HG03175 (cell line): ENCODE measurements at regions not wholly inside any gene's neighbourhood (a gene's known extent, or its start where the extent isn't known, plus 50 kb on each side); places are given as distances from the start of the nearest gene placed in this dataset.

ENCODE experiments used
- ATAC-seq: cut with Tn5 transposase; IDR thresholded peaks from one replicate; pipeline ENCODE4 v1.9.1; 2021; ENCODE audit warnings: mild to moderate bottlenecking, moderate library complexity; ENCODE audit not compliant: unreplicated experiment

GRCh38 chr9:107660976-107661375 is 171.4 kb upstream of the KLF4 start:
- no peak for ATAC-seq

DNA sequence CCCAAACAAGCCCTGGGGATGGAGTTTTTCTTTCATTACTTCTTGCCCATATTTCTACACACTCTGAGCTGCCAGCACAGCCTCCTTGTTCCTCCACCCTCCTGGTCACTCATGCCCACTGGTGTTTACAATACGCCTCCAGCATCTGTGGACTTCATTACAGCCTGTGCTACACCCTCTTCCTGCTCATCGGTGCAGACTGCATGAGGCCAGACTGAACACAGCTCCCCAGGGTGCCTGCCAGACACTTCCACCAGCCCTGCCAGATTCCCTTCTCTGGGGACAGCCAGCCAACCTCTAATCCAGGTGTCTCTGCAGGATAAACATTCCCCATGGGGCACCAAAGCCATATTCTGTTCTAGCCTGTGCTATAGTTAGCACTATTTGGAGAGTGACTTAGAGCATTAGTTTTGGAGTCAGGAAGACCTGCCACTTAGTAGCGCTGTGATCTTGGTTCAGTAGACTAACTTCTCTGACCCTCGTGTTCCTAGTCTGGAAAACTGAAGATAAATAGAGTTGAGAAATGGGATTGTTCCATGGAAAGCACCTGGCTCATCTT is 163.8 kb upstream of the KLF4 start:
- no peak for ATAC-seq

GRCh38 chr9:107650995-107651394 is 161.4 kb upstream of the KLF4 start:
- ATAC-seq, result no peak

DNA sequence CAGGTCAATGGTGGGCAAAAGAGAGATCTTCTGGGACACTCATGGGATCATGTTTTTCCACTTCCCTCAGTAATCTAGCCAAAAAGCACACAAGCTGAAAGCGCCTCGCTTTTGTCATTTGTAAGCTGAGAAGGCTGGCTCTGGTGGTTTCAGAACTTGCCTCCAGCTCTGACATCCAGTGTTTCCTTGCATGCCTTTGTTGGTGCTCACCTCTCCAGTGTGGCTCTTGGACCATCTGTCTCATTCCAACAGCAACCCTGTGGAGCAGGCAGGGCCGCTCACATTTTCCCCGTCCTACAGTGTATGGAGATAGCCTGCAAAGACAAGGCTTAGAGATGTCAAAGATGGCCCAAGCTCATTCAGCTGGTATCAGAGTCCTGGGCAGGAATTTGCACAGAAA is 160.8 kb upstream of the KLF4 start:
- ATAC-seq, result no peak

GRCh38 chr9:107648153-107648715 is 158.7 kb upstream of the KLF4 start:
- no peak for ATAC-seq

- no peak for ATAC-seq
Observed at GRCh38 chr9:107647611-107648010, 158.0 kb upstream of the KLF4 start.

DNA sequence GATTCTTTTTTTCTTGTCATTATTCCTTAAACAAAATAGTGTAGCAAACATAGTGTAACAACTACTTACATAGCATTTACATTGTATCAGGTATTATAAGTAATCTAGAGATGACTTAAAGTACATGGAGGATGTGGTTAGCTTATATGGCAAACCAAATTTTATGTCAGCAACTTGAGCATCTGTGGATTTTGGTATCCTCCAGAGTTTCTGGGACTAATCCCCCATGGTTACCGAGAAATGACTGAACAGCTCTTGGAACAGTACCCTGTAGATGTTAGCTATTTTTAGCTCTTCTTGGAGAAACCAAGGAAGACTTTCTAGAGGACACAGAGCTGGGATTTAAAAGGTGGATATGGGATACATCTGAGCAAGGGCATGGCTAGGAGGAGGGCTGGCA is 157.6 kb upstream of the KLF4 start:
- ATAC-seq, result no peak

DNA sequence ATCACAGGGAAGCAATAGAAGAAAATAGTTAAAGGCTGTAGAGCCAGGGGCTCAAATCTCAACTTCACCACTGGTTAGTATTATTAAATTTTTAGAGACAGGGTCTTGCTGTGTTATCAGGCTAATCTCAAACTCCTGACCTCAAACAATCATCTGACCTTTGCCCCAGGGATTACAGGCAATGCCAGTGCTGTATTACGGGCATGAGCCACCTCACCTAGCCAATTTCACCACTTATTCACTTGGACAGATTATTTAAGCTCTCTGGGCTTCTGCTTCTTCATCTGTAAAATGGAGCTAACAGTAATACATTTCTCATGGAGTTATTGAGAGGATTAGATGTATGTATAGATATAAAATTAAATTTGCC is 155.9 kb upstream of the KLF4 start:
- ATAC-seq, result no peak

- ATAC-seq, result no peak
Observed at GRCh38 chr9:107644733-107645463, 155.3 kb upstream of the KLF4 start.

- ATAC-seq, result no peak
Observed at GRCh38 chr9:107639426-107639825, 149.9 kb upstream of the KLF4 start.

DNA sequence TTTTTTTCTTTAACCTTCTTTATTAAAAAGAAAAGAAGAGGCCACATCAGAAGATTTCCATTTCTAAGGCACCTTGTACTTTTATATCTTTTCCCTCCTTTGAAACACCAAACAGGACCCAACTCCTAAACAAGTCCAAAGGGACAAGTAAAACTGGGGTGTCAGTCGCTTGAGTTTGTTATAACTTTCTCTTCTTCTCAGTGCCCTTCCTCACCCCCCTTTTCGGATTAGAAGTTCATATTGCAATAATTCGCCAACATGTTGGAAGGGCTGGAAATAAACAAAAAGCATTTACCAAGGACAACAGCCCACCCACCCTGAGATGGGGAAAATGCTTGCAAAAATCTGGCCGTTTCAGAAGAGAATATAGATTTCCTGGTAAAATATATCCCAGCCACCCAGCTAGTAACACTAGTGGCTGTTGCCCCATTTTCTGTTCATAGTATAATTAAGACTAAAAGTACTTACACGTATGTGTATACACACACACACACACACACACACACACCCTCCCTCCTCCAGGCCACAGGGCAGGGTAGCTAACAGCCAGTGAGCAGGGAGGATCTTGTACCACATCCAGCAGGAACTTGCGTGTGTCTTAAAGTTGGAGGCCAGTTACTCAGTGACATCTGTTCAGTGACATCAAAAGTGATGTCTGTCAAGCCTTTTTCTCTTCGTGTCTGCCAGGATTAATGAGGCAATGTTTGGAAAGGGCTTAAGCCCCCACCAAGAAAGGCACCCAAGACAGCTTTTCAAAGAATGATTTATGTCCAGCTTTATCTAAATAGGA is 149.1 kb upstream of the KLF4 start:
- no peak for ATAC-seq

DNA sequence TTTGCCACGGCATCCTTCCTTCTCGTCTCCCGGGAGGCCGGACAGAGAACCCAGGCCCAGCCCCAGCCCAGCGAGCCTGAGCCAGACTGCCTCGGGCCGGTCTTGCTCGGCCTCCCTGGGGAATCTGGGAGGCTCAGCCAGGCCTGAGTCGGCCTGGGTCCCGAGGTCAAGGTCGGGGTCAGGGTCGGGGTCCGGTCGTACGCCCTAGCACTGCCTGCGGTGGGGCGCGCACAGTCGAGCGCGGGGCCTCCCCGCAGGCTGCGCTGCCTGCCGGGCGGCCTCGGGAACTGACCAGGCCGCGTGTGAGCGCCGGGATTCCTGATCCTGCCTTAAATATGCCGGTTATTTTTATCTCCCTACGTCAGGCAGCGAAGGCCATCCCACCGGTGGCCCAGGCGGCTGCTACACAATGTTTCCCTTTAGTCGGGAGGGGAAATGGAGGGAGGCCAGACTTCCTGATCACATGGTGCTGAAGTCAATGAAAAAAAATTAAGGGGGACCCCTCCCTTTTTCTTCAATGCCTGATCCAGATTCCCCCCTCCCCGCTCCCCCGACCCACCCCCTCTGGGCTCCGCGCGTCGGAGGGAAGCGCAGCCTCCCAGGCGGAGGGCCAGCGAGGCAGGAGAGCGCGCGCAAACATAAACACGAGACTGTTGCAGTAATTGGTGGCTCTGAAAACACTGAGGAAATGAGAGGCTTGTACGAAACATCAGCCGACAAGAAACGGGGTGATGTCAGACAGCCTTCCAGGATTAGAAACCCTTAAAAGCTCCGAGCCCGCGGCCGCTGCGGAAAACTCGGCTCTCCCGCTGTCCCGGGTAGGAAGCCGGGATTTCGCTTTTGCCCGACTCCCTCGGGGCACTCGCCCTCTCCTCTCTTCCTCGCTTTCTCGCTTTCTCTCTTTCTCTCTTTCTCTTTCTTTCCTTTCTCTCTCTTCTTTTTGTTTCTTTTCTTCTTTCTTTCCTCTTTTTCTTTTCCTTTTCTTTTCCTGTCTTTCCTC is 148.2 kb upstream of the KLF4 start:
- ATAC-seq, result no peak

DNA sequence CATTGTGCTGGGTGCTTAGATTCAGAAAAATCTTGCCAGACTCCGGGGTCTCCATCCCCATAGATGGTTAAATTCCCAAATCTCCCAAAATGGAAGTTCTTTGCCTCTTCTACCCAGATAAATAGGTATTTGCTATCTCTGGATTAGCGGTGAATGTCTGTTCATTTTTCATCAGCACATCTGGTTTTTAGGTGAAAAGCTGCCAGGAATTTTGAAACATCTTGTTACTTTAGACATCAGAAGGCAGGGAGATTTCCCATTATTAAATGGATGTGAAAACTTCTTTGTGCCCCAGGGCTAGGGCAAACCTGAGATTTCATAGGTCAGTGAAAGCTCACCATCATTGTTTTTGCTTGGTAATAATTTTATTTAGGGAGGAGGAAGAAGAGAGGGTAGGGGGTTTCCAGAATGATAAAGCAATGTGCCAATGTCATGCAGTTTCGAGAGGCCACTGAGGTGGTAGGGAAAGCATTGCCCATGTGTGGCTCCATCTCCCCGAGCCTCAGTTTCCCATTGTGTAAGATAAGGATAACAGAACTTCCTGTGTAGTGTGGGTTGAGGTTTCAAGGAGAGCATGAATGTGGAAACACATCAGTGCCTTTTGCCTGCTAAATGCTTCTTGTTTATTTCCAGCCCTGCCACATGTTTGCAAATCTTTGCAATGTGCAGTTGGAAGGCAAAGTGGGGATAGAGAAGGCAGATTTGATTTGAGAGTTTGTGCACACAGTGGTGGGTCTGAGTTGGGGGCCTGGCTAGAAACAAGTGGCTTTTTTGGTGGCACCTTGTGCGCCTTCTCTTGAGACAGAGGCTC is 147.2 kb upstream of the KLF4 start:
- ATAC-seq, result no peak

GRCh38 chr9:107635803-107636174 is 146.2 kb upstream of the KLF4 start:
- ATAC-seq, result no peak

DNA sequence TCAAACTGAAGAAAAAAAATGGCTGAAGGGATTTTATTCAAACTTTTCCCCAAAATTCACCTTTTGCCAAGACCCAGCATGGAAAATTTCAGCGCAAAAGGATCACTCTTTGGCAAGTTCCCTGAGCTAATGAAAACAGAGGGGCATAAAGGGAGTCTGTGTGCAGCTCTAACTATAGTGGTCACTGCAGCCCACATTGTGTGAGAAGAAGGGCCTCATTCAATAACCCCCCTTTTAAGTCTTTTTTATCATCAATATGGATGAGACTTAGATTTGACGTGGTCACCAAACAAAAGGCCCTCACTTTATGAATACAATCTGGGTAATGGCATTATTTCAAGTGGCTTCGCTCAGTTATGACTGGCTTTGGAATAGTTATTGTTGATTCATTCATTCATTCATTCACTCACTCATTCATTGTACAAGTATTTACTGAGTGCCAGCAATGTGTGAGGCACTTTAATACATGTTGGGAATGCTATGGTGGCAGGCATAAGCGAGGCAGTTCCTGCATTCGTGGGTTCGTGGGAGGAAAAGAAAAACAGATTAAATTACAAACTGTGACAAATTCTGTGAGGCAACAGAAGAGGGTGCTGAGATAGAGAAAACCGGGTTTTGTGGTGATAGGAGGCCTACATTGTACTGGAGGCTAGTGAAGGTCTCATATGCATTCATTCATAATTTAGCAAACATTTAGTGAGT is 145.7 kb upstream of the KLF4 start:
- no peak for ATAC-seq

DNA sequence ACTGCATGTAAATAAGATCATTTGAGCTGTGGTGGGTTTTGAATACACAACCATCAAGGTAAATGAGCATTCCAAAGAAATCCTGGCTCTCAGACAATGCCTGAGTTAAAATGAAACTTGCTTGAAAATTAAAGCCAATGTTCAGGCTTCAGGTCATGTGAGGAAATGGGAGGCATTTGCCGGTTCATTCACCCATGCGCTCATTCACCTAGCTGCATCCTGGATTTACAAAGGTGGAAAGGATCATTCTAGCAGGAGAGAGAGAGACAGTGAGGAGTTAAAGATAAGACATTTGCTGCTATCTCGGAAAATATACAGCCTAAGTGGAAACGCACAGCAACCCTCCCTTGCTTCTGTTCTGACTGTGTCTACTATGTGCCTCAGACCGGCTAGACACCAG is 143.8 kb upstream of the KLF4 start:
- no peak for ATAC-seq

DNA sequence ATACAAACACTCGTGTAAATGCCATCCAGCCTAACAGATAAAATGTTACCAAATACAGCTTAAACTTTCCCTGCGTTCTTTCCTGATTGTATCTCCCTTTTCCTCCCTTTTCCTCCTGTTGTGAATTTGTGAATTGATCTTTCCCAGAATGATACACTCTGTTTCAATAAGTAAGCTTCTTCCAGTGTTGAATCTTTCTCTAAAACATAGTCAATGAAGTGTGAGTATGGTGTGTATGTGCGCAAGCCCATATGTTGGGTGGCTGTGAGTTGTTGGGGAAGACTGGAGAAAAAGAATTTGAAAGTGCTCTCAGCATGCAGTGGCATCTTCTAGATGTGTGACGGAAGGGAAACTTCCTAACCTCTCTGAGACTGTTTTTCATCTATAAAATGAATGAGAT is 143.1 kb upstream of the KLF4 start:
- ATAC-seq, result no peak

DNA sequence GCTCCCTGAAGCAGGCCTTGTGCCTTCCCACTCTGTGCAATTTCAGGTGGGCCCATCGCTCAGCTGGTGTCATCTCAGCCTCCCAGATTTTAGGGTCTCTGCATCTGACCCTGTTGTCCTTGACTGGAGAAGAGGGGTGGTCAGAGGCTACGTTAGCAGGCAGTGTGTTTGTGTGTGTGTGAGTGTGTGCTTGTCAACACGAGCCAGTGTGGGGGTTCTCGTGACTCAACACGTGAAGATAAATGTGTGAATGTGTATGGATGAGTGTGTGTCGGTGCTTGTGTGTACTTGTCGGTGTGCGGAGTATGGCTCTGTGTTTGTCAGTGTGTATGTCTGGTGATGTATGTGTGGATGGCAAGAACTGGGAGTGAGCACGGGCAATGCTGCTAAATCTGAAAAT is 142.6 kb upstream of the KLF4 start:
- no peak for ATAC-seq

DNA sequence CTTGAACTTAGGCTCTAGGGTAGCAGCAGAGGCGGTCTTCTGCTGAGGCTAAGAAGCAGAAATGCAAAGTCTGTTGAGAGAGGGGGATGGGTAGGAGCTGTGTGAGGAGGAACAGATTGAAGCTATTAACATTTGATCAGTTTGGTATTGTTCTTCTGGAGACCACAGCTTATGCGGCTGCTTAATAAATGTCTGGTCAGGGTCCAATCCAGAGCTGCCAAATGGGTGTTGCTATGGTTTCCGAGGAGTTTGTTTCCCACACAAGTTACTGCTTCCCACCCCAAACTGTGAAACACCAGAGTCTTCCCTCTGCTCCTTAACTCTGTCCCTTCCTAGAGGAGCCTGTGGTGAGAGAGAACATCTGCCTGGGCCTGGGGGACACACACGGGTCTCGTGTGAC is 142.2 kb upstream of the KLF4 start:
- no peak for ATAC-seq
